Activated CD8-positive, alpha-beta T cell treated with anti-CD3 and anti-CD28 coated beads for 36 hours (primary cell): ENCODE measurements at regions not wholly inside any gene's neighbourhood (a gene's known extent, or its start where the extent isn't known, plus 50 kb on each side); places are given as distances from the start of the nearest gene placed in this dataset.

ENCODE experiments used
- ATAC-seq: fragments of 200-7000 bp; cut with Tn5 transposase; one replicate; pipeline ENCODE4 v1.10.0; 2021; ENCODE audit warnings: mild to moderate bottlenecking, moderate library complexity
- CTCF ChIA-PET: fragments of 350-600 bp; sonication (Branson Sonifier 250); formaldehyde crosslinking; loops from one replicate; lab custom pipeline; 2021; ENCODE audit warnings: antibody characterized with exemption; lab: Charles Lee
- POLR2A ChIA-PET: fragments of 350-600 bp; sonication (Branson Sonifier 250); formaldehyde crosslinking; loops from one replicate; lab custom pipeline; 2021; ENCODE audit warnings: antibody characterized with exemption; lab: Charles Lee
- DNase-seq: peaks from one replicate; pipeline ENCODE4 v3.0.0-alpha.2; 2020
- H3K27ac Mint-ChIP-seq: one replicate; pipeline ENCODE4 v1.8.0; 2021; ENCODE audit warnings: mild to moderate bottlenecking, mixed read lengths
- H3K27me3 Mint-ChIP-seq: one replicate; pipeline ENCODE4 v1.8.0; 2021; ENCODE audit warnings: mixed read lengths
- H3K36me3 Mint-ChIP-seq: one replicate; pipeline ENCODE4 v1.8.0; 2021; ENCODE audit warnings: low read depth, mixed read lengths
- H3K4me1 Mint-ChIP-seq: one replicate; pipeline ENCODE4 v1.8.0; 2021; ENCODE audit warnings: low read depth, mixed read lengths
- H3K4me3 Mint-ChIP-seq: one replicate; pipeline ENCODE4 v1.8.0; 2021; ENCODE audit warnings: mild to moderate bottlenecking, moderate library complexity, mixed read lengths
- H3K9me3 Mint-ChIP-seq: one replicate; pipeline ENCODE4 v1.8.0; 2021; ENCODE audit warnings: mixed read lengths
- intact Hi-C: fragments of 100-400 bp; cut with micrococcal nuclease; formaldehyde crosslinking; loops from one replicate; pipeline ENCODE4 v1.10.0; 2022
- TF ChIP-seq, protein P1 (sequence below): fragments of 200-600 bp; IDR thresholded peaks from one replicate; pipeline ENCODE4 v1.8.0; 2022; ENCODE audit warnings: antibody characterized with exemption, mild to moderate bottlenecking

DNA sequence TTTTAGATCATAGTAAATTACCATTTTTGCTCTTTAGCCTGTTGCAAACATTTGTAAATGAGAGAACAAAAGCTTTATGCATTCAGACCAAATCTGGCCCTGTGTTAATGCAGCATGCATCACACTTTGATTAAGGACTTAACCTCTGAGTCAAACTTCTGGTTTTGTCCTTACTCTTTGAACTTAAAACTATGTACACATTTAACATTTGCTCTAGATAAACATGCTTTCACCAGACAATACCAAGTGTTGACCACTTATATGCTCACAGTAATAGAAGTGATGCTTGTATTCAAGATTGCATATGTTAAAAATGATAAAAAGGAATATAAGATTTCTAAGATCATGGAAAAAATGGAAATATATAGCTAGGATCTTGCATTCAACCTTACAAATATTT, 1095.3 kb downstream of the ADGRL2 start:
- intact Hi-C loops = no loop called here
- TF ChIP-seq, protein P1, sequence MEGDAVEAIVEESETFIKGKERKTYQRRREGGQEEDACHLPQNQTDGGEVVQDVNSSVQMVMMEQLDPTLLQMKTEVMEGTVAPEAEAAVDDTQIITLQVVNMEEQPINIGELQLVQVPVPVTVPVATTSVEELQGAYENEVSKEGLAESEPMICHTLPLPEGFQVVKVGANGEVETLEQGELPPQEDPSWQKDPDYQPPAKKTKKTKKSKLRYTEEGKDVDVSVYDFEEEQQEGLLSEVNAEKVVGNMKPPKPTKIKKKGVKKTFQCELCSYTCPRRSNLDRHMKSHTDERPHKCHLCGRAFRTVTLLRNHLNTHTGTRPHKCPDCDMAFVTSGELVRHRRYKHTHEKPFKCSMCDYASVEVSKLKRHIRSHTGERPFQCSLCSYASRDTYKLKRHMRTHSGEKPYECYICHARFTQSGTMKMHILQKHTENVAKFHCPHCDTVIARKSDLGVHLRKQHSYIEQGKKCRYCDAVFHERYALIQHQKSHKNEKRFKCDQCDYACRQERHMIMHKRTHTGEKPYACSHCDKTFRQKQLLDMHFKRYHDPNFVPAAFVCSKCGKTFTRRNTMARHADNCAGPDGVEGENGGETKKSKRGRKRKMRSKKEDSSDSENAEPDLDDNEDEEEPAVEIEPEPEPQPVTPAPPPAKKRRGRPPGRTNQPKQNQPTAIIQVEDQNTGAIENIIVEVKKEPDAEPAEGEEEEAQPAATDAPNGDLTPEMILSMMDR = no peak
- H3K4me3 Mint-ChIP-seq = no peak overlapping the region
- ChIA-PET POLR2A (no interaction called here), CTCF (no interaction called here)
- H3K27ac Mint-ChIP-seq = no peak overlapping the region
- no peaks in the 10 kb centered on the region for H3K4me1 Mint-ChIP-seq
- H3K9me3 Mint-ChIP-seq = no peaks in the 10 kb centered on the region
- ATAC-seq (no peak), DNase-seq (no peak)
- H3K36me3 Mint-ChIP-seq = no peaks in the 10 kb centered on the region
- H3K27me3 Mint-ChIP-seq = no peaks in the 10 kb centered on the region

DNA sequence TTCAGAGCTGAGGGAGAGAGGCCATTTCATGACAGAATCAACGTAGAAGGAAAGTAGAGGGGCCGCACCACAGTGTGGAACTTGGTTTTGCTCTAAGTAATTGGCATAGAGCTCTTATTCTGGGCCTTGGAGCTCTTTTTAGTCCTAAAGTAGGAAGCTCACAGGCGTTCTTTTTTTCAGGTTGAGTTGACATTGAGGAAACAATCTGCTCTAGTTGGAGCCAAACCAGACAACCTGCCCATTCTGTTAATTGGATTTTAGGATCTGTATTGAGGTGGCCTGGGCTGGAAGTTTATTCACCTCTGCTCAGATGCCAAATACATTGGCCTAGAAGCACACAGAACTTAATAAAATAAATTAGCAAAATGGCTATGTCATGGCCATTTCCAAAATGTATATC, 1093.9 kb downstream of the ADGRL2 start:
- no peaks in the 10 kb centered on the region for H3K4me1 Mint-ChIP-seq
- POLR2A ChIA-PET = interaction anchor here (0.6 kb wide), 1 partner anchor 20 kb away, joined by 3 read pairs; no protein-coding TSS in a partner anchor
- H3K4me3 Mint-ChIP-seq = no peak overlapping the region
- CTCF ChIA-PET = no interaction called here
- H3K27ac Mint-ChIP-seq = no peak overlapping the region
- no peaks in the 10 kb centered on the region for H3K9me3 Mint-ChIP-seq
- H3K36me3 Mint-ChIP-seq = no peaks in the 10 kb centered on the region
- TF ChIP-seq, protein P1 = no peak
- ATAC-seq = no peak
- DNase-seq = no peak
- no peaks in the 10 kb centered on the region for H3K27me3 Mint-ChIP-seq
- intact Hi-C loops = no loop called here

DNA sequence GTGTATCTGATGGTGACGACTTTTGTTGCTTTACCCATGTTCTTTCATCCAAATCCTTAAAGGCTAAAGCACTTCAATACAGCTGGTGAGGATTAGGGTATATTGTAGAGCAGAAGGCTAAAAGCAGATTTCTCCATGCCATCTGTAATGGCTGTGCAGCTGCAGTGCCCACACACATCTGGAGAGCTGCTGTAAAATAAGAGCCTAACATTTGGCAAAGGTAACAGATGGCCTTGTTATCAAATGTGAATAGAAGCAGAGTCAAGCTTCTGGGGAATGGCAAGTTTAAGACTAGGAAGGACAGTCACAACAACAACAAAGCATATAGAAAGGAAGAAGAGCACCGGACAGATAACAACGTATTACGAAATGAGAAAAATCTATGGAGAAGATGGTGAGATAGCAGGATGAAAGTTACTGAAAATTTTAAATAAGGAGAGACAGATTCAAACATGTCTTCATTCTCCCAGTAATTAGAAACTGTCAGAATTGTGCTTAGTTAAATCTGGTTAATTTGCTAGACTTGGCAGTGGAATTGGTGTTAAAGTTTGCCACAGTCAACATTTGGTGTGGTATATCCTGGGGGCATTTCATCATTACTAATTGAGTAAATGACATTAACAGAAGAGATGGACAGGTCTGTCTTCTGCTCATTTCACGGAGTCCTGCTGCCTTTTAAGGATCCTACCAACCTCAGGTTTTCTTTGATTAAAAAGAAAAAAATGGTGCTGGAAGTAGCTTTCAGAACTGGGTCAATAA, 1093.2 kb downstream of the ADGRL2 start:
- TF ChIP-seq, protein P1 = no peak
- intact Hi-C loops = no loop called here
- Mint-ChIP-seq H3K4me1 (no peaks in the 10 kb centered on the region), H3K36me3 (no peaks in the 10 kb centered on the region), H3K27me3 (no peaks in the 10 kb centered on the region), H3K27ac (no peak overlapping the region), H3K9me3 (no peaks in the 10 kb centered on the region), H3K4me3 (no peak overlapping the region)
- ChIA-PET POLR2A (interaction anchor here (0.6 kb wide), 1 partner anchor 21 kb away, joined by 3 read pairs; no protein-coding TSS in a partner anchor), CTCF (no interaction called here)
- ATAC-seq (no peak), DNase-seq (no peak)

DNA sequence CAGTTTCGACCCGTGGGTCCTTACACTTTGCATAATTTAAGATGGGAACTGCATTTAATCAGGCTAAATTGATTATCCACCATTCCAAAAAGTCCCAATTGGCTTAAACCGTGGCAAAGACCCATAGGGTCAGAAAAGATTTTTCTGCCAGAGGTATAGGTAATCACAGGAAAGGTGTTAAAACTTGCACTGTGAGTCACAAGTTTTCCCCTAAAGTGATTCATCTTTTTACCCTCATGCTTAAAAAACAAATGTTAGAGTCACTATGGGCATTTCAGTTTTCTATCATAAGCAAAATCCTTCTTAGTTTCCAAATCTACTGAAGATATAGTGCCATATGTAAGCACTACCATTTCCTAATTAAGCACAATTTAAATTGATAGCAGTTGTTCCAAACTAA, 1079.8 kb downstream of the ADGRL2 start:
- TF ChIP-seq, protein P1 = no peak
- Mint-ChIP-seq H3K4me1 (no peaks in the 10 kb centered on the region), H3K36me3 (no peaks in the 10 kb centered on the region), H3K9me3 (no peaks in the 10 kb centered on the region), H3K4me3 (no peak overlapping the region), H3K27me3 (no peaks in the 10 kb centered on the region), H3K27ac (no peak overlapping the region)
- ChIA-PET POLR2A (no interaction called here), CTCF (no interaction called here)
- intact Hi-C loops = no loop called here
- ATAC-seq (no peak), DNase-seq (no peak)

DNA sequence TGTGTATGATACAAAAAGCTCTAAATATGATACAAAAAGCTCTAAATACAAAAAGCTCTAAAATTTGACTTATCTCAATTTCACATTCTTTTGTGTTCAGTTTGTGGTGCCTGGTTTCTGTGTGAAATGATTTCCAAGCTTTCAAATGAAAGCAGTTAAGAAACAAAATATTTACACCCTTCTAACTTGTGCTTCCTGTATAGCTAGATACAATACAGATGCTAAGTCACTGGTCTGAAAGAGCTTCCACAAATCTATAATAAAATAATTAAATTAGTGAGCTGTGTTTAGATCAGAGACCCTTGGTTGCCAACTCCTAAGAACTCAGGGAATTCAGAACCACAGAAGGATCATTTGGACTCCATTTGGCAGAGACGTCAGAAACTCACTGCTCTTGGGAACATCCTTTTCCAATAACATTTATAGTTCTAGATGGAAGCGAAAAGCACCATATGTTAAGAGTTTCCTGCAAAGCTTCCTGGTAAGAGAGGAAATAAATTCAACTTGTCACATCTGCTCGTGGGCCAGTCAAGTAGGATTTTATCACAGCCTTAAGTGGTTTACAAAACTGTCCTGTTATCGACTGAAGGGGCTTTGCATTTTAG, 1079.1 kb downstream of the ADGRL2 start:
- DNase-seq = no peak
- Mint-ChIP-seq H3K27ac (no peak overlapping the region), H3K36me3 (no peaks in the 10 kb centered on the region), H3K4me1 (no peaks in the 10 kb centered on the region), H3K9me3 (no peaks in the 10 kb centered on the region), H3K27me3 (no peaks in the 10 kb centered on the region), H3K4me3 (no peak overlapping the region)
- intact Hi-C loops = no loop called here
- ChIA-PET POLR2A (no interaction called here), CTCF (no interaction called here)
- TF ChIP-seq, protein P1 = no peak
- no peak for ATAC-seq
